ENCODE measurements at regions not wholly inside any gene's neighbourhood (a gene's known extent, or its start where the extent isn't known, plus 50 kb on each side); places are given as distances from the start of the nearest gene placed in this dataset.

DNA sequence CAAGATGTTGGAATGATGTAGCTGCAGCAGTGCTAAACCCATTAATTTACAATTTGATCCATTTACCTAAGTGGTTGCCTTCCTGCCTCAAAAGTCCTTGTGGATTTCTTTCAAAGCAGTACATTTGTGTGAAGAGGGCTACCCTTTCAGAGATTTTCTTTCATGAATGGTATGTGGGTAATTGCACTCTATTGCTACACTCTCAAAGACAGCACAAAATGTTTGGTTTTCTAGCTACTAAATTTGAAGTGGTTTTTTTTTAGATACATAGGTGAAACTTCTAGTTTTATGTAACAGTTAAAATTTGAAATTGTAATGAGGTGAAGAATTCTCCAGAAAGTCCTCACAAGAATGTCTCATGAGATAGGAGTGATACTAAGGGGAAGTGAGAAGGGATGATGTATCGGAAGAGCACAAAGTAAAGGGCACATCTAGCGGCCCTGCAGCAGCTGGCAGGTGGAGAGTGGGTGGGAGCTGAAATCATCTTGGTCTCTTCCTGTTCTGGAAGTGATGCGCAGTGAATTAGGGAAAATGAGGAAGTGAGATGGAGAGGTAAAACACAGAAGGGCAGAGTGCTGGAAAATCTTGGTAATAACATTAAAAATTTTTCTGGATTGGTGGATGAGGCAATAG, 236.8 kb upstream of the MAN1A1 start:
- 0 out of 7 replicates have a peak overlapping the region, but pooled peaks of 1 of the 3 experiments have one; percentile 3 for H3K27ac Mint-ChIP-seq
- H3K4me1 ChIP-seq (ENCODE audit: insufficient read depth, low read length): no peaks in the 10 kb centered on the region; the same call in 1 of the 2 replicates
- H2AK5ac ChIP-seq (ENCODE audit: insufficient read length, low read length): no peak overlapping the region

More for the DNA sequence above, 236.8 kb upstream of the MAN1A1 start:
- H3K23me2 ChIP-seq (ENCODE audit: insufficient read length, low read depth, low read length, poor library complexity, severe bottlenecking): no peaks in the 10 kb centered on the region
- DNase-seq: no peak
- WGBS (ENCODE audit: extremely low coverage, insufficient read length, low lambda C conversion rate): no CpG with 5 or more reads among the region's 3 CpGs
- H2BK20ac ChIP-seq (ENCODE audit: low read depth, low read length, poor library complexity, severe bottlenecking): no peak overlapping the region
- H3K4me1 Mint-ChIP-seq: peaks cover 5 to 10% of the 10 kb centered on the region in 2 experiments
- H3K14ac ChIP-seq (ENCODE audit: insufficient read depth, low read length): no peak overlapping the region
- no peak overlapping the region for H4K5ac ChIP-seq (ENCODE audit: insufficient read length, low read depth, low read length)
- H3K4ac ChIP-seq (ENCODE audit: low read depth, low read length): no peak overlapping the region
- no peak overlapping the region for H3K9ac ChIP-seq (ENCODE audit: extremely low read depth, insufficient read length, low read length)
- no peak overlapping the region for H2BK15ac ChIP-seq (ENCODE audit: low read depth, low read length)
- no peak overlapping the region for H3K23ac ChIP-seq (ENCODE audit: insufficient read length, low read depth, low read length)
- H3K9me3 ChIP-seq (ENCODE audit: control insufficient read depth, low read depth, low read length): no peaks in the 10 kb centered on the region
- no peak overlapping the region for H2BK5ac ChIP-seq (ENCODE audit: insufficient read length, low read length)
- H3K27me3 Mint-ChIP-seq (ENCODE audit: low read depth): no peaks in the 10 kb centered on the region
- no peak overlapping the region for H3K27ac ChIP-seq (ENCODE audit: insufficient read length, low read depth, low read length)
- no peak overlapping the region for H2BK12ac ChIP-seq (ENCODE audit: insufficient read length, low read depth, low read length)
- H4K20me1 ChIP-seq (ENCODE audit: control insufficient read depth, insufficient read depth, insufficient read length): no peaks in the 10 kb centered on the region
- H3K4me2 ChIP-seq (ENCODE audit: insufficient read depth, insufficient read length, low read length): no peak overlapping the region
- TF ChIP-seq, protein P1, sequence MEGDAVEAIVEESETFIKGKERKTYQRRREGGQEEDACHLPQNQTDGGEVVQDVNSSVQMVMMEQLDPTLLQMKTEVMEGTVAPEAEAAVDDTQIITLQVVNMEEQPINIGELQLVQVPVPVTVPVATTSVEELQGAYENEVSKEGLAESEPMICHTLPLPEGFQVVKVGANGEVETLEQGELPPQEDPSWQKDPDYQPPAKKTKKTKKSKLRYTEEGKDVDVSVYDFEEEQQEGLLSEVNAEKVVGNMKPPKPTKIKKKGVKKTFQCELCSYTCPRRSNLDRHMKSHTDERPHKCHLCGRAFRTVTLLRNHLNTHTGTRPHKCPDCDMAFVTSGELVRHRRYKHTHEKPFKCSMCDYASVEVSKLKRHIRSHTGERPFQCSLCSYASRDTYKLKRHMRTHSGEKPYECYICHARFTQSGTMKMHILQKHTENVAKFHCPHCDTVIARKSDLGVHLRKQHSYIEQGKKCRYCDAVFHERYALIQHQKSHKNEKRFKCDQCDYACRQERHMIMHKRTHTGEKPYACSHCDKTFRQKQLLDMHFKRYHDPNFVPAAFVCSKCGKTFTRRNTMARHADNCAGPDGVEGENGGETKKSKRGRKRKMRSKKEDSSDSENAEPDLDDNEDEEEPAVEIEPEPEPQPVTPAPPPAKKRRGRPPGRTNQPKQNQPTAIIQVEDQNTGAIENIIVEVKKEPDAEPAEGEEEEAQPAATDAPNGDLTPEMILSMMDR (conservative IDR thresholded peaks at IDR 0.05): no peak
- H3K27me3 ChIP-seq (ENCODE audit: insufficient read depth, low read length): no peaks in the 10 kb centered on the region
- no peaks in the 10 kb centered on the region for H3K9me3 Mint-ChIP-seq
- H4K91ac ChIP-seq (ENCODE audit: insufficient read length, low read depth, low read length): no peak overlapping the region
- H4K8ac ChIP-seq (replicated peaks; ENCODE audit: insufficient read length, low read depth, low read length): no peak overlapping the region
- H2AFZ ChIP-seq (ENCODE audit: low read length): no peak overlapping the region
- H3K18ac ChIP-seq (ENCODE audit: insufficient read length, low read depth, low read length): no peak overlapping the region
- H3T11ph ChIP-seq (ENCODE audit: low read length): no peak overlapping the region
- no peak overlapping the region for H2BK120ac ChIP-seq (ENCODE audit: low read depth, low read length, poor library complexity, severe bottlenecking)
- no peaks in the 10 kb centered on the region for H3K79me2 ChIP-seq (ENCODE audit: insufficient read depth, low read length)
- no peak overlapping the region for H3K4me3 Mint-ChIP-seq
- no peak overlapping the region for H3K56ac ChIP-seq (ENCODE audit: insufficient read length, low read depth, low read length)
- H3K79me1 ChIP-seq (ENCODE audit: insufficient read depth, low read depth, low read length, poor library complexity, severe bottlenecking): no peaks in the 10 kb centered on the region
- no peaks in the 10 kb centered on the region for H3K36me3 Mint-ChIP-seq (ENCODE audit: insufficient read depth in 1 of 3, low read depth in 3 of 3)

All from H9 (cell line).